Bone marrow (tissue), 2 donors: ENCODE measurements at regions not wholly inside any gene's neighbourhood (a gene's known extent, or its start where the extent isn't known, plus 50 kb on each side); places are given as distances from the start of the nearest gene placed in this dataset.
"Not testable (repeated sequence)": the region's sequence is repeated elsewhere in the genome, so short reads cannot be mapped to it uniquely, and the experiment has no call there.

Source experiments
- DNase-seq, 2 donors: peaks; one replicate each; lab custom pipeline; 2025; lab: John Stamatoyannopoulos, UW

GRCh38 chr1:212495766-212496494, 63.2 kb downstream of the NENF start:
- no peak for DNase-seq

GRCh38 chr1:212496682-212497081, 64.0 kb downstream of the NENF start:
- DNase-seq, result no peak

- no peak for DNase-seq
Measured at GRCh38 chr1:212497553-212497952, 64.8 kb downstream of the NENF start.

- DNase-seq, result no peak
Measured at GRCh38 chr1:212498283-212499040, 65.7 kb downstream of the NENF start.

- no peak for DNase-seq
Measured at GRCh38 chr1:212500351-212500750, 67.6 kb downstream of the NENF start.

GRCh38 chr1:212500983-212501382, 68.3 kb downstream of the NENF start:
- DNase-seq, result no peak

- DNase-seq, result no peak
Measured at GRCh38 chr1:212503714-212504113, 71.0 kb downstream of the NENF start.

- no peak for DNase-seq
Measured at GRCh38 chr1:212504171-212504803, 71.6 kb downstream of the NENF start.

- no peak for DNase-seq
Measured at GRCh38 chr1:212506666-212507065, 73.9 kb downstream of the NENF start.

GRCh38 chr1:212507369-212507768, 74.6 kb downstream of the NENF start:
- DNase-seq, result no peak

- DNase-seq, result no peak
Measured at GRCh38 chr1:212512816-212513559, 80.3 kb downstream of the NENF start.

- no peak for DNase-seq
Measured at GRCh38 chr1:212513586-212513985, 80.9 kb downstream of the NENF start.

GRCh38 chr1:212514056-212514614, 81.4 kb downstream of the NENF start:
- DNase-seq, result no peak

- DNase-seq, result no peak
Measured at GRCh38 chr1:212514782-212515181, 82.1 kb downstream of the NENF start.

- DNase-seq, result no peak
Measured at GRCh38 chr1:212515329-212515760, 82.6 kb downstream of the NENF start.

- not testable (repeated sequence) for DNase-seq
Measured at GRCh38 chr1:212516012-212516411, 83.3 kb downstream of the NENF start.

GRCh38 chr1:212518188-212519054, 85.7 kb downstream of the NENF start:
- no peak for DNase-seq

GRCh38 chr1:212519131-212519530, 86.4 kb downstream of the NENF start:
- no peak for DNase-seq

- no peak for DNase-seq
Measured at GRCh38 chr1:212520299-212520698, 87.6 kb downstream of the NENF start.

GRCh38 chr1:212520746-212521145, 87.8 kb upstream of the ATF3 start:
- DNase-seq, result no peak
